ENCODE measurements at regions not wholly inside any gene's neighbourhood (a gene's known extent, or its start where the extent isn't known, plus 50 kb on each side); places are given as distances from the start of the nearest gene placed in this dataset.

GRCh38 chr16:72508191-72508590, 336.2 kb upstream of the PMFBP1 start:
- TF ChIP-seq CTCF (IDR thresholded peaks at IDR 0.05; ENCODE audit: control extremely low read depth in 1 of 3, insufficient read depth in 1 of 3, low read depth in 1 of 3, low read length in 3 of 3) (no peak), CREB1 (IDR thresholded peaks at IDR 0.05) (no peak), TCF12 (IDR thresholded peaks at IDR 0.05; ENCODE audit: low read depth, low read length) (no peak), SAP30 (IDR thresholded peaks at IDR 0.05; ENCODE audit: insufficient read depth, insufficient replicate concordance, low read length) (no peak), RFX5 (IDR thresholded peaks at IDR 0.05; ENCODE audit: borderline replicate concordance, low read depth, low read length) (no peak), POLR2A (IDR thresholded peaks at IDR 0.05; ENCODE audit: control extremely low read depth in 1 of 2, low read depth in 2 of 2, low read length in 2 of 2) (no peak), KDM1A (IDR thresholded peaks at IDR 0.05; ENCODE audit: borderline replicate concordance, low read length) (no peak)
